Cardiac fibroblast (primary cell): ENCODE measurements at regions not wholly inside any gene's neighbourhood (a gene's known extent, or its start where the extent isn't known, plus 50 kb on each side); places are given as distances from the start of the nearest gene placed in this dataset.
"Not testable (repeated sequence)": the region's sequence is repeated elsewhere in the genome, so short reads cannot be mapped to it uniquely, and the experiment has no call there.

Experiments used
- DNase-seq, 2 donors: peaks; one replicate each; pipeline versions ENCODE4 v3.0.0 to v3.0.0-alpha.2; 2010; ENCODE audit warnings: low read depth in 2 of 2
- H3K4me3 ChIP-seq, 2 donors: replicated peaks in 1 of 2; 1 replicate in 1 of 2; 2 replicates in 1 of 2; pipeline ENCODE4 v1.5.1; 2011; ENCODE audit warnings: low read depth in 2 of 2, low read length in 2 of 2, mild to moderate bottlenecking in 2 of 2, moderate library complexity in 1 of 2
- CTCF ChIP-seq: IDR thresholded peaks from one replicate; pipeline ENCODE4 v1.5.1; 2011; ENCODE audit warnings: low read depth, mild to moderate bottlenecking, low read length, inconsistent platforms

GRCh38 chr7:84916161-84916560 lies 270.7 kb downstream of the SEMA3D start:
- no peak overlapping the region for H3K4me3 ChIP-seq
- no peak for TF ChIP-seq CTCF
- no peak for DNase-seq

- no peak for TF ChIP-seq CTCF
- no peak for DNase-seq
- no peak overlapping the region for H3K4me3 ChIP-seq
Measured at GRCh38 chr7:84914598-84914997, 272.3 kb downstream of the SEMA3D start.

GRCh38 chr7:84913731-84914130 lies 273.1 kb downstream of the SEMA3D start:
- no peak overlapping the region for H3K4me3 ChIP-seq
- no peak for TF ChIP-seq CTCF
- peak; percentile 3 to 58 for DNase-seq

- no peak for TF ChIP-seq CTCF
- H3K4me3 ChIP-seq = no peak overlapping the region
- peak in 1 of 2 donors; percentile 30 for DNase-seq
Measured at GRCh38 chr7:84912993-84913635, 273.7 kb downstream of the SEMA3D start.

GRCh38 chr7:84912537-84912936 lies 274.3 kb downstream of the SEMA3D start:
- H3K4me3 ChIP-seq = no peak overlapping the region
- DNase-seq = no peak
- no peak for TF ChIP-seq CTCF

- H3K4me3 ChIP-seq = no peak overlapping the region
- no peak for TF ChIP-seq CTCF
- DNase-seq = no peak
Measured at GRCh38 chr7:84912018-84912417, 274.8 kb downstream of the SEMA3D start.

GRCh38 chr7:84911077-84911476 lies 275.8 kb downstream of the SEMA3D start:
- no peak for DNase-seq
- no peak for TF ChIP-seq CTCF
- no peak overlapping the region for H3K4me3 ChIP-seq

GRCh38 chr7:84910322-84910721 lies 276.5 kb downstream of the SEMA3D start:
- H3K4me3 ChIP-seq = not testable (repeated sequence)

More at GRCh38 chr7:84910322-84910721, 276.5 kb downstream of the SEMA3D start:
- DNase-seq = peak; percentile 12 to 21
